ENCODE measurements at regions not wholly inside any gene's neighbourhood (a gene's known extent, or its start where the extent isn't known, plus 50 kb on each side); places are given as distances from the start of the nearest gene placed in this dataset.

GRCh38 chr14:61221906-61222305 is 59.2 kb downstream of the TMEM30B start:
- peaks cover 0 to 44% (median 0%) of the 10 kb centered on the region in 7 donors for H3K27me3 ChIP-seq (replicated peaks in 1 of 7)
- TF ChIP-seq POLR2A (IDR thresholded peaks at IDR 0.05) (no peak), POLR2AphosphoS5 (IDR thresholded peaks at IDR 0.05) (no peak), CTCF (IDR thresholded peaks at IDR 0.05 in 8 of 11, conservative IDR thresholded peaks at IDR 0.05 in 3 of 11) (no peak)
- WGBS, 5 donors: 41 to 73% (median 48%) methylated on average over 3 of the region's 3 CpGs
- intact Hi-C loops (cut with DNase I; ENCODE audit: low total_unique reads): no loop called here
- H3K4me3 ChIP-seq: no peak overlapping the region
- H3K9me3 ChIP-seq: no peaks in the 10 kb centered on the region
- no peaks in the 10 kb centered on the region for H3K36me3 ChIP-seq
- DNase-seq: no peak
- H3K4me1 ChIP-seq: no peaks in the 10 kb centered on the region
- no peak overlapping the region for H3K27ac ChIP-seq

GRCh38 chr14:61219673-61220072 is 61.5 kb downstream of the TMEM30B start:
- Histone ChIP-seq H3K4me1 (no peaks in the 10 kb centered on the region), H3K27ac (no peak overlapping the region), H3K9me3 (no peaks in the 10 kb centered on the region), H3K36me3 (no peaks in the 10 kb centered on the region), H3K27me3 (replicated peaks in 1 of 7) (peaks cover 0 to 30% (median 0%) of the 10 kb centered on the region in 7 donors), H3K4me3 (no peak overlapping the region)
- WGBS, 5 donors: 79 to 89% (median 86%) methylated on average over 3 of the region's 3 CpGs
- TF ChIP-seq POLR2AphosphoS5 (IDR thresholded peaks at IDR 0.05): no peak
- no peak for TF ChIP-seq POLR2A (IDR thresholded peaks at IDR 0.05)
- TF ChIP-seq CTCF (IDR thresholded peaks at IDR 0.05 in 8 of 11, conservative IDR thresholded peaks at IDR 0.05 in 3 of 11): no peak
- intact Hi-C loops (cut with DNase I; ENCODE audit: low total_unique reads): no loop called here
- no peak for DNase-seq

GRCh38 chr14:61219256-61219655 is 61.9 kb downstream of the TMEM30B start:
- no peaks in the 10 kb centered on the region for H3K4me1 ChIP-seq
- H3K27ac ChIP-seq: no peak overlapping the region
- no peaks in the 10 kb centered on the region for H3K9me3 ChIP-seq
- no peak for DNase-seq
- intact Hi-C loops (cut with DNase I; ENCODE audit: low total_unique reads): no loop called here
- H3K27me3 ChIP-seq (replicated peaks in 1 of 7): peaks cover 0 to 29% (median 0%) of the 10 kb centered on the region in 7 donors
- H3K36me3 ChIP-seq: no peaks in the 10 kb centered on the region
- 48 to 69% (median 52%) methylated on average over 1 of the region's 1 CpG for WGBS, 5 donors
- no peak overlapping the region for H3K4me3 ChIP-seq
- TF ChIP-seq CTCF (IDR thresholded peaks at IDR 0.05 in 8 of 11, conservative IDR thresholded peaks at IDR 0.05 in 3 of 11) (no peak), POLR2A (IDR thresholded peaks at IDR 0.05) (no peak), POLR2AphosphoS5 (IDR thresholded peaks at IDR 0.05) (no peak)

GRCh38 chr14:61218767-61219166 is 62.4 kb downstream of the TMEM30B start:
- no peaks in the 10 kb centered on the region for H3K36me3 ChIP-seq
- peaks cover 0 to 29% (median 0%) of the 10 kb centered on the region in 7 donors for H3K27me3 ChIP-seq (replicated peaks in 1 of 7)
- H3K27ac ChIP-seq: no peak overlapping the region
- DNase-seq: no peak
- no peaks in the 10 kb centered on the region for H3K9me3 ChIP-seq
- no peak overlapping the region for H3K4me3 ChIP-seq
- intact Hi-C loops (cut with DNase I; ENCODE audit: low total_unique reads): no loop called here
- H3K4me1 ChIP-seq: no peaks in the 10 kb centered on the region
- TF ChIP-seq POLR2AphosphoS5 (IDR thresholded peaks at IDR 0.05): no peak
- no peak for TF ChIP-seq CTCF (IDR thresholded peaks at IDR 0.05 in 8 of 11, conservative IDR thresholded peaks at IDR 0.05 in 3 of 11)
- no peak for TF ChIP-seq POLR2A (IDR thresholded peaks at IDR 0.05)
- WGBS, 5 donors: 71 to 77% (median 74%) methylated on average over 6 of the region's 6 CpGs

Measured in spleen (tissue), 11 donors.